OCI-LY3 (cell line): ENCODE measurements at regions not wholly inside any gene's neighbourhood (a gene's known extent, or its start where the extent isn't known, plus 50 kb on each side); places are given as distances from the start of the nearest gene placed in this dataset.

Experiments
- H2AFZ ChIP-seq: fragments of 200-600, 300-600 bp; shearing (Covaris generic); 2 replicates; pipeline ENCODE4 v1.6.0; 2014; ENCODE audit warnings: antibody characterized with exemption, low read depth, low read length
- H3K27ac ChIP-seq: fragments of 200-600, 300-600 bp; sonication (generic); 2 replicates; pipeline ENCODE4 v1.5.1; 2014; ENCODE audit warnings: mild to moderate bottlenecking, low read length, moderate library complexity, mixed read lengths
- H3K27me3 ChIP-seq: fragments of 200-600, 300-600 bp; sonication (generic); 2 replicates; pipeline ENCODE4 v1.6.1; 2014; ENCODE audit warnings: low read depth, low read length, mixed read lengths
- H3K36me3 ChIP-seq: fragments of 200-600, 300-600 bp; sonication (generic); replicated peaks from 2 replicates; pipeline ENCODE3; 2014; ENCODE audit warnings: low read depth, low read length, mixed read lengths
- H3K4me1 ChIP-seq: fragments of 300-600, 200-600 bp; sonication (generic); 2 replicates; pipeline ENCODE4 v1.6.1; 2014; ENCODE audit warnings: low read length, mixed read lengths
- H3K4me2 ChIP-seq: fragments of 200-600, 300-600 bp; sonication (generic); 2 replicates; pipeline ENCODE4 v1.6.1; 2014; ENCODE audit warnings: low read length, mixed read lengths
- H3K4me3 ChIP-seq: fragments of 300-600, 200-600 bp; sonication (generic); 2 replicates; pipeline ENCODE4 v1.5.1; 2014; ENCODE audit warnings: antibody characterized with exemption, mild to moderate bottlenecking, low read length, moderate library complexity
- H3K79me2 ChIP-seq: fragments of 300-600, 200-600 bp; shearing (Covaris generic); 2 replicates; pipeline ENCODE4 v1.6.1; 2014; ENCODE audit warnings: mild to moderate bottlenecking, low read length, mixed read lengths
- H3K9ac ChIP-seq: fragments of 300-600, 200-600 bp; shearing (Covaris generic); 2 replicates; pipeline ENCODE4 v1.6.0; 2014; ENCODE audit warnings: mild to moderate bottlenecking, low read length, moderate library complexity
- H3K9me3 ChIP-seq: fragments of 200-600, 300-600 bp; shearing (Covaris generic); 2 replicates; pipeline ENCODE4 v1.6.1; 2014; ENCODE audit warnings: low read length, mixed read lengths; ENCODE audit not compliant: insufficient read depth
- H4K20me1 ChIP-seq: fragments of 200-600, 300-600 bp; sonication (generic); 2 replicates; pipeline ENCODE4 v1.6.1; 2016; ENCODE audit warnings: low read length, mixed read lengths; ENCODE audit not compliant: insufficient read depth
- EZH2phosphoT487 ChIP-seq: fragments of 200-600 bp; shearing (Covaris generic); IDR thresholded peaks from 2 replicates; pipeline ENCODE4 v1.6.1; 2018; ENCODE audit warnings: antibody characterized with exemption, mixed run types, low read depth
- TF ChIP-seq, protein P1 (sequence below): fragments of 200-600, 300-600 bp; sonication (generic); IDR thresholded peaks from 2 replicates; pipeline ENCODE4 v1.5.1; 2014; ENCODE audit warnings: antibody characterized with exemption, low read length, low read depth

DNA sequence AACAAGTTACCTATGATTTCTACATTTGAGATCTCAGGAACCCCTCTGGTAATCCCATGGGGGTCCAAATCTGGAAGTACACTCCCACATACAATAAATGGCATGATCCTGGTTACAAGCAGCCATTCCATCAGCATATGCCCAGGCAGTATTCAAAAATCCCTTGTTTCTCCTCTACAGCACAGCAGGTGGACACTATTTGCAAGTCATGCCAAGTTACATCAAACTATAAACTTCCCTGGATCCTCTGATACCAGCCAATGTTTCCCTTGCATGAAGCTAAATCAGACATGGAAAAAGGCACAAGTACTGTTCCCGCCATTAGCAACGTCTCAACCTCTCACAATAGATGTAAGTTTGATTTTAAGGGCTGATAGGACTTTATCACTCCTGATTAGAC is 134.5 kb upstream of the PRSS16 start:
- H3K4me1 ChIP-seq: no peaks in the 10 kb centered on the region
- peaks cover 11% of the 10 kb centered on the region; the same call in 1 of the 2 replicates for H3K9me3 ChIP-seq
- no peaks in the 10 kb centered on the region for H3K79me2 ChIP-seq
- H3K4me3 ChIP-seq: no peak overlapping the region
- no peak overlapping the region for H3K27ac ChIP-seq
- no peaks in the 10 kb centered on the region for H4K20me1 ChIP-seq
- no peak overlapping the region for H3K9ac ChIP-seq
- H2AFZ ChIP-seq: no peak overlapping the region
- H3K4me2 ChIP-seq: no peak overlapping the region
- TF ChIP-seq, protein P1, sequence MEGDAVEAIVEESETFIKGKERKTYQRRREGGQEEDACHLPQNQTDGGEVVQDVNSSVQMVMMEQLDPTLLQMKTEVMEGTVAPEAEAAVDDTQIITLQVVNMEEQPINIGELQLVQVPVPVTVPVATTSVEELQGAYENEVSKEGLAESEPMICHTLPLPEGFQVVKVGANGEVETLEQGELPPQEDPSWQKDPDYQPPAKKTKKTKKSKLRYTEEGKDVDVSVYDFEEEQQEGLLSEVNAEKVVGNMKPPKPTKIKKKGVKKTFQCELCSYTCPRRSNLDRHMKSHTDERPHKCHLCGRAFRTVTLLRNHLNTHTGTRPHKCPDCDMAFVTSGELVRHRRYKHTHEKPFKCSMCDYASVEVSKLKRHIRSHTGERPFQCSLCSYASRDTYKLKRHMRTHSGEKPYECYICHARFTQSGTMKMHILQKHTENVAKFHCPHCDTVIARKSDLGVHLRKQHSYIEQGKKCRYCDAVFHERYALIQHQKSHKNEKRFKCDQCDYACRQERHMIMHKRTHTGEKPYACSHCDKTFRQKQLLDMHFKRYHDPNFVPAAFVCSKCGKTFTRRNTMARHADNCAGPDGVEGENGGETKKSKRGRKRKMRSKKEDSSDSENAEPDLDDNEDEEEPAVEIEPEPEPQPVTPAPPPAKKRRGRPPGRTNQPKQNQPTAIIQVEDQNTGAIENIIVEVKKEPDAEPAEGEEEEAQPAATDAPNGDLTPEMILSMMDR: no peak
- no peak for TF ChIP-seq EZH2phosphoT487
- H3K36me3 ChIP-seq: no peaks in the 10 kb centered on the region
- H3K27me3 ChIP-seq: no peaks in the 10 kb centered on the region

DNA sequence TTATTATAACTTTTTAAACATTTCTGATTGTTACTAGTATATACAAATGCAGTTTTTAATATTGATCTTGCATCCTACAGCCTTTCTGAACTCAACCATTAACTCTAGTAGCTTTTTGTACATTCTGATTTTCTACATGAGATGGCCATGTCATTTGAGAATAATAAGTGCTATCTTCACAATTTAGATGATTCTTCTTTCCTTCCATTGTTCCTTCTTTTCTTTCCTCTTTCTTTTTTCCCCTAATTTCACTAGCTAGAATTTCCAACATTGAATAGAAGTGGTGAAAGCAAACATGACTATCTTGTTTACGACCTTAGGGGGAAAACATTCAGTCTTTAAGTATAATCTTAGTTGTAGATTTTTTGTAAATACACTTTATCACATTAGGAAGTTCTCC is 128.2 kb upstream of the PRSS16 start:
- Histone ChIP-seq H3K36me3 (no peaks in the 10 kb centered on the region), H3K9me3 (no peaks in the 10 kb centered on the region)

DNA sequence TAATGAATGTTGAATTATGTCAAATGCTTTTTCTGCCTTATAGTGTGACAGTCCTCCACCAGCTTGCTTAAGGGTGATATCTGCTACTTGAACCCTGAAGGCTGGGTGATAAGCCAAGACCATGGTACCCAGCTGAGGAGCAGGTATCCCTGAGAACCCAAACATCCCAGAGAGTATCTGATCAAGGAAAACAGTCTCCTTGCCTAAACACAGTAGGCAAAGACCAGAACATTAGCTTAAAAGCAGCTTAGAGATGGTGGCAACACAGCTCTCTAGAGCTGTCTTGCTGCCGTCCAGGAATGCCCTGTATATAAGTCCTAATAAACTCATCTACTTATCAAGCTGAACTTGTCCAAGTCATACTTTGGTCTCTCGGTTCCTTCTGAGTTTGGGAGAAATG is 127.7 kb upstream of the PRSS16 start:
- no peaks in the 10 kb centered on the region for H3K27me3 ChIP-seq
- no peaks in the 10 kb centered on the region for H3K79me2 ChIP-seq
- H2AFZ ChIP-seq: no peak overlapping the region
- no peak overlapping the region for H3K4me3 ChIP-seq
- H3K27ac ChIP-seq: no peak overlapping the region
- TF ChIP-seq, protein P1: no peak
- no peak for TF ChIP-seq EZH2phosphoT487
- H3K9me3 ChIP-seq: no peaks in the 10 kb centered on the region
- no peak overlapping the region for H3K4me2 ChIP-seq
- no peaks in the 10 kb centered on the region for H4K20me1 ChIP-seq
- no peaks in the 10 kb centered on the region for H3K36me3 ChIP-seq
- H3K4me1 ChIP-seq: no peaks in the 10 kb centered on the region
- H3K9ac ChIP-seq: no peak overlapping the region

More for the DNA sequence above, 128.2 kb upstream of the PRSS16 start:
- H4K20me1 ChIP-seq: no peaks in the 10 kb centered on the region
- H3K79me2 ChIP-seq: no peaks in the 10 kb centered on the region
- no peak overlapping the region for H3K4me3 ChIP-seq
- no peak overlapping the region for H3K9ac ChIP-seq
- H3K27ac ChIP-seq: no peak overlapping the region
- no peaks in the 10 kb centered on the region for H3K27me3 ChIP-seq
- H3K4me2 ChIP-seq: no peak overlapping the region
- no peaks in the 10 kb centered on the region for H3K4me1 ChIP-seq
- H2AFZ ChIP-seq: no peak overlapping the region
- TF ChIP-seq EZH2phosphoT487: no peak
- TF ChIP-seq, protein P1: no peak

DNA sequence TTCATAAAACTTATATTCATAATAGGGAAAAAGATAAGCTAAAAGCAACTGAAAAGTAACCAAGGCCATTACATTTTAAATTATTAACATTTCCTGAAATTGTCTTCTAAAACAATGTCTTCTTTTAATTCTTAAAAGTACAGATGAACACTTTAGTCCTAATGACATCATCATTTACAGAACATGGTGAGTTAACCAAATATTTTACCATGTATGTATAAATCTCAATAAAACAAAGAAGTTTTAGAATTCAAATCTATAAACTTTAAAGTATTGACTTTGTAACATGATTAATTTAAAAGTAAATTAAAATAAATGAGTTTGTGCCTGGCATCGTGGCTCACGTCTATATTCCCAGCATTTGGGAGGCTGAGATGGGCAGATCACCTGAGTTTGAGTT is 125.9 kb upstream of the PRSS16 start:
- no peak overlapping the region for H3K27ac ChIP-seq
- TF ChIP-seq EZH2phosphoT487: no peak
- TF ChIP-seq, protein P1: no peak
- H3K9me3 ChIP-seq: no peaks in the 10 kb centered on the region

More for the DNA sequence above, 125.9 kb upstream of the PRSS16 start:
- H3K36me3 ChIP-seq: peaks cover 3% of the 10 kb centered on the region
- no peaks in the 10 kb centered on the region for H3K79me2 ChIP-seq
- no peak overlapping the region for H3K4me3 ChIP-seq
- no peaks in the 10 kb centered on the region for H4K20me1 ChIP-seq
- H3K4me2 ChIP-seq: no peak overlapping the region
- peaks cover 4% of the 10 kb centered on the region for H3K4me1 ChIP-seq
- H2AFZ ChIP-seq: no peak overlapping the region
- no peaks in the 10 kb centered on the region for H3K27me3 ChIP-seq
- no peak overlapping the region for H3K9ac ChIP-seq
